ENCODE measurements at regions not wholly inside any gene's neighbourhood (a gene's known extent, or its start where the extent isn't known, plus 50 kb on each side); places are given as distances from the start of the nearest gene placed in this dataset.

DNA sequence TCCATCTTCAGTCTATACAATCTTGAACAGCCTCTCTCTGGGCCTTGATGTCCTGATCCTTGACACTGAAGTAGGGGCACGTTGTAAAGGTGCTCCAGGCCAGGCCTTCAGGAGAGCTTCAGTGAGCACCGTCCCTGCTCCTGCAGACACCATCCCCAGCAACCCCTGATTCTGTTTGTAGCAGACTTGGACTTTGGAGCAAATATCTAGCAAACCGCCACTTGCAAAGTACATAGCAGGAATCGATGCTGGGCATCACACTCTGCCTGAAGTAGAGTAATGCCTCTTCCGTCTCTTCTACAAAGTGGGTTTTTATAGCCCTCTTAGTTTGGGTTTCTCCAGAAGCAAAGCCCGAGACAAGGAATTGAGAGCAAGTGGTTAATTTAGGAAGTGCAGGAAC, 169.1 kb downstream of the SALL1 start:
- intact Hi-C loops (cut with DNase I), result no loop called here
- DNase-seq, result no peak

DNA sequence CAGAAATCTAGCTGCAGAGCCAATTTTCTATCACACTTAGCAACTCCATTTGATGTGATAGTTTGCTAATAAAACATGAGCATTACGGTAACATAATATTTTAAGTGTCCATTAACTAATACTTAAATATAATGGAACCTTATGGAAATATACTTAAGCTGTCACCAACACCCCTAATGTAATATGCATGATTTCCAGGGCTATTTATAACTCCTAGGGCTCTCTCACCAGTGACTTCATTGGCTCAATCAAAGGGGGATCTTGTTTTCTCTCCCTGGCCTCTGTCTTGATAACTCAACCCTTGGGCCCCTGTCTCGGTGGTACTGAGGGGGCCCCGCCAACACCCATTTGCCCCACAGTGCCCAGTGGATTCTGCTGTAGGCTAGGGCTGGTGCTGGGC, 170.4 kb downstream of the SALL1 start:
- intact Hi-C loops (cut with DNase I), result no loop called here
- Histone ChIP-seq H3K36me3 (no peaks in the 10 kb centered on the region), H3K4me1 (no peaks in the 10 kb centered on the region), H3K9me3 (no peaks in the 10 kb centered on the region), H3K27me3 (no peaks in the 10 kb centered on the region), H3K27ac (no peak overlapping the region), H3K4me3 (no peak overlapping the region)
- DNase-seq, result no peak
- no peak for ATAC-seq
- TF ChIP-seq, protein P1, sequence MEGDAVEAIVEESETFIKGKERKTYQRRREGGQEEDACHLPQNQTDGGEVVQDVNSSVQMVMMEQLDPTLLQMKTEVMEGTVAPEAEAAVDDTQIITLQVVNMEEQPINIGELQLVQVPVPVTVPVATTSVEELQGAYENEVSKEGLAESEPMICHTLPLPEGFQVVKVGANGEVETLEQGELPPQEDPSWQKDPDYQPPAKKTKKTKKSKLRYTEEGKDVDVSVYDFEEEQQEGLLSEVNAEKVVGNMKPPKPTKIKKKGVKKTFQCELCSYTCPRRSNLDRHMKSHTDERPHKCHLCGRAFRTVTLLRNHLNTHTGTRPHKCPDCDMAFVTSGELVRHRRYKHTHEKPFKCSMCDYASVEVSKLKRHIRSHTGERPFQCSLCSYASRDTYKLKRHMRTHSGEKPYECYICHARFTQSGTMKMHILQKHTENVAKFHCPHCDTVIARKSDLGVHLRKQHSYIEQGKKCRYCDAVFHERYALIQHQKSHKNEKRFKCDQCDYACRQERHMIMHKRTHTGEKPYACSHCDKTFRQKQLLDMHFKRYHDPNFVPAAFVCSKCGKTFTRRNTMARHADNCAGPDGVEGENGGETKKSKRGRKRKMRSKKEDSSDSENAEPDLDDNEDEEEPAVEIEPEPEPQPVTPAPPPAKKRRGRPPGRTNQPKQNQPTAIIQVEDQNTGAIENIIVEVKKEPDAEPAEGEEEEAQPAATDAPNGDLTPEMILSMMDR (IDR thresholded peaks at IDR 0.05), result no peak

More for the DNA sequence above, 169.1 kb downstream of the SALL1 start:
- Histone ChIP-seq H3K36me3 (no peaks in the 10 kb centered on the region), H3K4me3 (no peak overlapping the region), H3K27ac (no peak overlapping the region), H3K4me1 (no peaks in the 10 kb centered on the region), H3K9me3 (no peaks in the 10 kb centered on the region), H3K27me3 (no peaks in the 10 kb centered on the region)
- TF ChIP-seq, protein P1 (IDR thresholded peaks at IDR 0.05), result no peak
- no peak for ATAC-seq

DNA sequence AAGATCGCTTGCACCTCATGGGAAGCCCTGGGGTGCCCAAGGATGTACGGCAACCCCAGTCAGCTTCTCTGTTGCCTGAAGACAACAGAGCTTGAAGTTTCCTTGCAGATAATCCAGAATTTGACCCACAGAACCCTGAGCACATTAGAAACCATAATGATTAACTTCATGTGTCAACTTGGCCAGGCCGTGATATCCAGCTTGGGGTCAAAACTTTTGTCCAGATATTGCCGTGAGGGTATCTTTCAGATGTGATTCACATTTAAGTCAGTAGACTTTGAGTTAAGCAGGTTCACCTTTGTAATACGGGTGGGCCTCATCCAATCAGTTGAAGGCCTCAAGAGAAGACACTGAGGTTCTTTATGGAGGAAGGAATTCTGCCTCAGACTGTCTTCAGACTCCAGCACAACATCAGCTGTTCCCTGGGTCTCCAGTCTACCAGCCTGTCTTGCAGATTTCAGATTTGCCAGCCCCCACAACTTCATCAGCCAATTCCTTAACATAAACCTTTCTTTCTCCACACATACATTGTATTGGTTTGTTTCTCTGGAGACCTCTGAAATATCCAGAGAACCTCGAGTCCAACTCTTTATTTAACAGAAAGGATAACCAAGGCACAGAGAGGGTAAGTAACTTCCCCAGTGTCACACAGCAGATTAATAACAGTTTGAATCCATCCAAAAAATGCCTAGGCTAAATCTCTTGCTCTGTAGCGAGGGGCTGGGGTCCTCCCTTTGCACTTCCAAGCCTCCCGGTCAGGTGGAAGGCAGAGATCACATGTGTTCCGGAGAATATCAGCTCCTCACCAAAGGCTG, 171.1 kb downstream of the SALL1 start:
- H3K36me3 ChIP-seq, result no peaks in the 10 kb centered on the region
- DNase-seq (no peak), ATAC-seq (no peak)
- H3K4me3 ChIP-seq, result no peak overlapping the region
- no peak overlapping the region for H3K27ac ChIP-seq
- no peaks in the 10 kb centered on the region for H3K4me1 ChIP-seq
- H3K27me3 ChIP-seq, result no peaks in the 10 kb centered on the region
- intact Hi-C loops (cut with DNase I), result no loop called here
- TF ChIP-seq, protein P1 (IDR thresholded peaks at IDR 0.05), result no peak
- no peaks in the 10 kb centered on the region for H3K9me3 ChIP-seq

DNA sequence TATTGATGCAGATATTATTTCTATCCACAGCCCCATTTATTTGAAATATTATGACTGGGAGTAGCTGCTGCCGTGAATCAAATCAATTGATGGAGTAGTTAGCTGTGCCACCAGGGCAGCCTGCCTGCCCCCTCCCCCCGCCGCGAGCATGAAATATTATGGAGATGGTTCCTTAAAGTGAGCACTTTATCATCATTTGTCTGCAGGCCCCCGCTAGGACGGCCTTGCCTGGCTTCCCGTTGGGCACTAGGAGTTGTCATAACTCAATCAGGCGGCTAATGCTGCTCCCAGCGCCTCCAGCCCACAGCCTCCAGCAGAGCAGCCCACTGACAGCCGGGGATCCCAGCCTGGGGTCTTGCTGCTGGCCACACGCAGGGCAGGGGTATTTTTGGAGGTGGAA, 173.9 kb downstream of the SALL1 start:
- H3K4me3 ChIP-seq, result no peak overlapping the region
- TF ChIP-seq, protein P1 (IDR thresholded peaks at IDR 0.05), result no peak
- H3K27me3 ChIP-seq, result no peaks in the 10 kb centered on the region
- no peaks in the 10 kb centered on the region for H3K36me3 ChIP-seq
- no peak for DNase-seq
- H3K9me3 ChIP-seq, result no peaks in the 10 kb centered on the region
- H3K4me1 ChIP-seq, result no peaks in the 10 kb centered on the region
- no peak overlapping the region for H3K27ac ChIP-seq
- no peak for ATAC-seq
- intact Hi-C loops (cut with DNase I), result no loop called here

DNA sequence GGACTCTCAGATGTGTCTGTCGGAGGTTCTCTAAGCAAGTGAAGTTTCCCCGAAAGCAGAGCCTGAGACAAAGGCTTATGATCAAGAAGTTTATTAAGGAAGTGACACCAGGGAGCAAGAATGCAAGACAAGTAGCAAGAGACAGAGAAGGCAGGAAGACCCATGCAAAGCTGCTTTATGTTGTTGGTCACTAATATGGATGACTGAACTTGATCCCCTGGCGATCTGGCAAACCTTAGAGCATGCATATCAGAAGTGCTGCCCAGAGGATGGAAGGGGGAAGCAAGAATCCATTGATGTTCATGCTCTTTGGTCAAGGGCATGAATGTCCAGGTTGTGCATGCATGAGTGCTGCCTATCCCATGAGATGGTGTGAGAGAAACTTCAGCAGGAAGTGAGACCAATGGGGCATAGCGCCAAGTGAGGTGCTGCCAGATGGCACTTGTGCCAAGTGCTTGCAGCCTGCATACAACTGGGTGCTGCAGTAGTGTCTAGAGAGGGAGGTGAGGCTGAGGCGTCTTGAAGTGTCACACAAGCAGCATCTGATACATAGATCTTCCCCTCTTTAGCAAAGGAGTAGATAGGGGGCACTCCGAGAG, 176.5 kb downstream of the SALL1 start:
- Histone ChIP-seq H3K4me1 (no peaks in the 10 kb centered on the region), H3K36me3 (no peaks in the 10 kb centered on the region), H3K27ac (no peak overlapping the region), H3K9me3 (no peaks in the 10 kb centered on the region), H3K4me3 (no peak overlapping the region), H3K27me3 (no peaks in the 10 kb centered on the region)
- intact Hi-C loops (cut with DNase I), result no loop called here
- DNase-seq, result no peak
- ATAC-seq, result no peak
- TF ChIP-seq, protein P1 (IDR thresholded peaks at IDR 0.05), result no peak
